HG02759 (cell line): ENCODE measurements at regions not wholly inside any gene's neighbourhood (a gene's known extent, or its start where the extent isn't known, plus 50 kb on each side); places are given as distances from the start of the nearest gene placed in this dataset.

Source experiments
- ATAC-seq: cut with Tn5 transposase; IDR thresholded peaks from one replicate; pipeline ENCODE4 v1.9.1; 2021; ENCODE audit warnings: mild to moderate bottlenecking, moderate library complexity; ENCODE audit not compliant: unreplicated experiment

- no peak for ATAC-seq
Observed at GRCh38 chr3:188057124-188057523, 96.8 kb upstream of the LPP start.

GRCh38 chr3:188058569-188059184, 95.3 kb upstream of the LPP start:
- no peak for ATAC-seq

GRCh38 chr3:188059351-188059750, 94.6 kb upstream of the LPP start:
- ATAC-seq, result no peak

GRCh38 chr3:188060264-188060835, 93.6 kb upstream of the LPP start:
- ATAC-seq, result no peak

GRCh38 chr3:188060840-188061544, 93.0 kb upstream of the LPP start:
- peak; percentile 44 for ATAC-seq

- ATAC-seq, result no peak
Observed at GRCh38 chr3:188062216-188062615, 91.7 kb upstream of the LPP start.

GRCh38 chr3:188064831-188065493, 89.0 kb upstream of the LPP start:
- no peak for ATAC-seq

- no peak for ATAC-seq
Observed at GRCh38 chr3:188066141-188066540, 87.8 kb upstream of the LPP start.

GRCh38 chr3:188067932-188068331, 86.0 kb upstream of the LPP start:
- ATAC-seq, result no peak

- ATAC-seq, result no peak
Observed at GRCh38 chr3:188068342-188068741, 85.6 kb upstream of the LPP start.

- no peak for ATAC-seq
Observed at GRCh38 chr3:188071636-188072035, 82.3 kb upstream of the LPP start.

GRCh38 chr3:188076176-188076575, 77.8 kb upstream of the LPP start:
- no peak for ATAC-seq

- no peak for ATAC-seq
Observed at GRCh38 chr3:188077160-188077799, 76.7 kb upstream of the LPP start.

- ATAC-seq, result no peak
Observed at GRCh38 chr3:188080091-188080490, 73.9 kb upstream of the LPP start.

- ATAC-seq, result no peak
Observed at GRCh38 chr3:188082031-188082430, 71.9 kb upstream of the LPP start.

GRCh38 chr3:188082450-188082849, 71.5 kb upstream of the LPP start:
- ATAC-seq, result no peak

GRCh38 chr3:188083011-188083410, 70.9 kb upstream of the LPP start:
- no peak for ATAC-seq

GRCh38 chr3:188084752-188085583, 69.0 kb upstream of the LPP start:
- no peak for ATAC-seq

GRCh38 chr3:188085584-188086560, 68.1 kb upstream of the LPP start:
- ATAC-seq, result no peak
